ENCODE measurements at regions not wholly inside any gene's neighbourhood (a gene's known extent, or its start where the extent isn't known, plus 50 kb on each side); places are given as distances from the start of the nearest gene placed in this dataset.

- TF ChIP-seq RAD21 (IDR thresholded peaks at IDR 0.05; ENCODE audit: low read depth) = no peak
- no peak for TF ChIP-seq NFIC (IDR thresholded peaks at IDR 0.05)
- no peak for TF ChIP-seq YY1 (IDR thresholded peaks at IDR 0.05; ENCODE audit: low read depth)
- no peak for TF ChIP-seq TCF12 (IDR thresholded peaks at IDR 0.05; ENCODE audit: low read depth)
- TF ChIP-seq TAF1 (IDR thresholded peaks at IDR 0.05; ENCODE audit: low read depth) = no peak
- no peak for TF ChIP-seq CREB1 (IDR thresholded peaks at IDR 0.05; ENCODE audit: low read depth)
- no peak for TF ChIP-seq EP300 (IDR thresholded peaks at IDR 0.05; ENCODE audit: borderline replicate concordance)
- TF ChIP-seq EGR1 (IDR thresholded peaks at IDR 0.05) = no peak
- TF ChIP-seq, protein P1, sequence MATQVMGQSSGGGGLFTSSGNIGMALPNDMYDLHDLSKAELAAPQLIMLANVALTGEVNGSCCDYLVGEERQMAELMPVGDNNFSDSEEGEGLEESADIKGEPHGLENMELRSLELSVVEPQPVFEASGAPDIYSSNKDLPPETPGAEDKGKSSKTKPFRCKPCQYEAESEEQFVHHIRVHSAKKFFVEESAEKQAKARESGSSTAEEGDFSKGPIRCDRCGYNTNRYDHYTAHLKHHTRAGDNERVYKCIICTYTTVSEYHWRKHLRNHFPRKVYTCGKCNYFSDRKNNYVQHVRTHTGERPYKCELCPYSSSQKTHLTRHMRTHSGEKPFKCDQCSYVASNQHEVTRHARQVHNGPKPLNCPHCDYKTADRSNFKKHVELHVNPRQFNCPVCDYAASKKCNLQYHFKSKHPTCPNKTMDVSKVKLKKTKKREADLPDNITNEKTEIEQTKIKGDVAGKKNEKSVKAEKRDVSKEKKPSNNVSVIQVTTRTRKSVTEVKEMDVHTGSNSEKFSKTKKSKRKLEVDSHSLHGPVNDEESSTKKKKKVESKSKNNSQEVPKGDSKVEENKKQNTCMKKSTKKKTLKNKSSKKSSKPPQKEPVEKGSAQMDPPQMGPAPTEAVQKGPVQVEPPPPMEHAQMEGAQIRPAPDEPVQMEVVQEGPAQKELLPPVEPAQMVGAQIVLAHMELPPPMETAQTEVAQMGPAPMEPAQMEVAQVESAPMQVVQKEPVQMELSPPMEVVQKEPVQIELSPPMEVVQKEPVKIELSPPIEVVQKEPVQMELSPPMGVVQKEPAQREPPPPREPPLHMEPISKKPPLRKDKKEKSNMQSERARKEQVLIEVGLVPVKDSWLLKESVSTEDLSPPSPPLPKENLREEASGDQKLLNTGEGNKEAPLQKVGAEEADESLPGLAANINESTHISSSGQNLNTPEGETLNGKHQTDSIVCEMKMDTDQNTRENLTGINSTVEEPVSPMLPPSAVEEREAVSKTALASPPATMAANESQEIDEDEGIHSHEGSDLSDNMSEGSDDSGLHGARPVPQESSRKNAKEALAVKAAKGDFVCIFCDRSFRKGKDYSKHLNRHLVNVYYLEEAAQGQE (IDR thresholded peaks at IDR 0.05; ENCODE audit: low read depth) = no peak
- no peak for TF ChIP-seq FOXM1 (IDR thresholded peaks at IDR 0.05; ENCODE audit: borderline replicate concordance, low read depth)
- no peak for TF ChIP-seq ZBTB7A (IDR thresholded peaks at IDR 0.05; ENCODE audit: low read depth)
- TF ChIP-seq, protein P2, sequence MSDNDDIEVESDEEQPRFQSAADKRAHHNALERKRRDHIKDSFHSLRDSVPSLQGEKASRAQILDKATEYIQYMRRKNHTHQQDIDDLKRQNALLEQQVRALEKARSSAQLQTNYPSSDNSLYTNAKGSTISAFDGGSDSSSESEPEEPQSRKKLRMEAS (IDR thresholded peaks at IDR 0.05) = no peak
- TF ChIP-seq USF1 (IDR thresholded peaks at IDR 0.05) = no peak
- TF ChIP-seq TEAD4 (IDR thresholded peaks at IDR 0.05) = no peak
- TF ChIP-seq CEBPB (IDR thresholded peaks at IDR 0.05) = no peak
These were observed 641.4 kb downstream of the ACTR3B start for GRCh38 chr7:153400735-153401593.

DNA sequence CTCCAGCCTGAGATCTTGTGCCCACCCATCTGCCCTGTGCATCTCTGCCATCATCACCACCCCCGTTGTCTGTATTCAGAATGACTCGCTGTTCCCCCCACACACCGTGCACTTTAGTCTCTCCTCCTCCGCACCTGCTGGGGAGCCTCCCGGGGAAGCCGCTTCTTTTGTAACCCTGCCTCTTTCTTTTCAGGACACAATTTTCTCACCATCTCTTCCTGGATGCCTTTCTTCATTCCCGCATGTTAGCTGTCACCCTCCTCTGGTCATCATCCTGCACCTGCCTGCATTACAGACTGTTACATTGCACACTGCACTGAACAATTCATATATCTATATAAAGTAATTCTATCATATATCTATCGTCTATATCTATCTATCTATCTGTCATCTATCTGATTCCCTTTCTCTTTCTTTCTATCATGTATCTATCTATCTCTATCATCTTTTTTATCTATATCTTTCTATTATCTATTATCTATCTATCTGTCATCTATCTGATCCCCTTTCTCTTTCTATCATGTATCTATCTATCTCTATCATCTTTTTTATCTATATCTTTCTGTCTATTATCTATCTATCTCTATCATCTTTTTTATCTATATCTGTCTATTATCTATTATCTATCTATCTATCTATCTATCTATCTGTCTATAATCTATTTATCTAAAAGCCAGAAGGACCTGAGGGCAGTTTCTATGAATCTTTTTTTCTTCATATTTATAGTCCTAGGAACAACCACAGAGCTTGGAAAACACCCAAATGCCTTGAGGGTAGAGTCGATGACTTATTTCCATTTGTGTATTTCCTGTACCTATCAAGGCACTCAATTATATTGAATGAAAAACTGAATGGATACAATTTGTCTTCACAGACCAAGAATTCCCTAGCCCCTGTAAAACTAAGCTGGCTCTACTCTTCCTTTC, 642.5 kb downstream of the ACTR3B start:
- TF ChIP-seq YY1 (IDR thresholded peaks at IDR 0.05; ENCODE audit: low read depth) (no peak), TAF1 (IDR thresholded peaks at IDR 0.05; ENCODE audit: low read depth) (no peak), EGR1 (IDR thresholded peaks at IDR 0.05) (no peak), RAD21 (IDR thresholded peaks at IDR 0.05; ENCODE audit: low read depth) (no peak), NFIC (IDR thresholded peaks at IDR 0.05) (no peak), TCF12 (IDR thresholded peaks at IDR 0.05; ENCODE audit: low read depth) (no peak), CREB1 (IDR thresholded peaks at IDR 0.05; ENCODE audit: low read depth) (no peak), FOXM1 (IDR thresholded peaks at IDR 0.05; ENCODE audit: borderline replicate concordance, low read depth) (no peak), CEBPB (IDR thresholded peaks at IDR 0.05) (no peak), TEAD4 (IDR thresholded peaks at IDR 0.05) (no peak), EP300 (IDR thresholded peaks at IDR 0.05; ENCODE audit: borderline replicate concordance) (no peak), ZBTB7A (IDR thresholded peaks at IDR 0.05; ENCODE audit: low read depth) (no peak), USF1 (IDR thresholded peaks at IDR 0.05) (no peak)
- TF ChIP-seq, protein P2 (IDR thresholded peaks at IDR 0.05) = no peak

DNA sequence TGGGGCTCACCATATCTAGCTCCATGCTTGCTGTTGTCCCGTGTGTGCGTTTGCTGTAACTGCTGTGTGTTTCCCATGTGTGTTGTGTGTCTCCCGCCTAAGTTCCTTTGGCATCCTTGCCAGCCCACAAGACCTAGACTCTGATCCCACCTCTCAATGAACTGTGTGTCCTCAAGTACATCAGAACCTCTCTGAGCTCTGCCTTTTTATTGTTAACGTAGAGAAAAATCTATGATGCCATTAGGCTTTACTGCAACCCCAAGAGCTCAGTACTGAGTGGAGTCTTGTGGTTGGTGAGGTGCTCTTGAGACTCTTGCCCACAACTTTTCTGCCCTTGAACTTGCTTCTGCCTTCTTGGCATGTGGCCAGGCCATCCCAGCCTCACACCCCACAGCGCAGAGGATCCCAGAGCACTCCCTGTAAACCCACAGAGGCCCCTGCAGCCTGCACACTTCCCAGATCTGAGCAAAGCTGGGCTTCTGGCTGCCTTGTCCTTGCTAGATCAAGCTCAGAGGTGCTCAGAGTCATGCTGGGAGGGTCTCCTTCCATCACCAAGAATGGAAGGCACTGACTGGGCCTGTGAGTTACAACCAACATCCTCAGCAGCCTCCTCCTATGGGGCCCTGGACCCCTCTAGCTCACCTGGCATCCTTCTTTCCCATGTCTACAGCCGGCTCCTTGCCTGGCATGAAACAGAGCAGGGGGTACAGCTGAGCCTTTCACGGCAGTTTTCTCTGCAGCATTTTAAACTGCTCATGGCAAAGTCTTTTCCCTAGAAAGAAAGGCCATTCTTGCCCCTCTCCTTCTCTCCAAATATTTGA, 643.4 kb downstream of the ACTR3B start:
- TF ChIP-seq TEAD4 (IDR thresholded peaks at IDR 0.05) (no peak), ZBTB7A (IDR thresholded peaks at IDR 0.05; ENCODE audit: low read depth) (no peak), YY1 (IDR thresholded peaks at IDR 0.05; ENCODE audit: low read depth) (no peak), CREB1 (IDR thresholded peaks at IDR 0.05; ENCODE audit: low read depth) (no peak), CEBPB (IDR thresholded peaks at IDR 0.05) (no peak), USF1 (IDR thresholded peaks at IDR 0.05) (no peak), TCF12 (IDR thresholded peaks at IDR 0.05; ENCODE audit: low read depth) (no peak), TAF1 (IDR thresholded peaks at IDR 0.05; ENCODE audit: low read depth) (no peak), EP300 (IDR thresholded peaks at IDR 0.05; ENCODE audit: borderline replicate concordance) (no peak), RAD21 (IDR thresholded peaks at IDR 0.05; ENCODE audit: low read depth) (no peak), EGR1 (IDR thresholded peaks at IDR 0.05) (no peak), NFIC (IDR thresholded peaks at IDR 0.05) (no peak)
- TF ChIP-seq, protein P2 (IDR thresholded peaks at IDR 0.05) = no peak

GRCh38 chr7:153404124-153404523, 644.6 kb downstream of the ACTR3B start:
- TF ChIP-seq, protein P2 (IDR thresholded peaks at IDR 0.05) = no peak
- TF ChIP-seq, protein P1 (IDR thresholded peaks at IDR 0.05; ENCODE audit: low read depth) = no peak
- TF ChIP-seq NFIC (IDR thresholded peaks at IDR 0.05) (no peak), ZBTB7A (IDR thresholded peaks at IDR 0.05; ENCODE audit: low read depth) (no peak), EP300 (IDR thresholded peaks at IDR 0.05; ENCODE audit: borderline replicate concordance) (no peak), USF1 (IDR thresholded peaks at IDR 0.05) (no peak), CREB1 (IDR thresholded peaks at IDR 0.05; ENCODE audit: low read depth) (no peak), YY1 (IDR thresholded peaks at IDR 0.05; ENCODE audit: low read depth) (no peak), CEBPB (IDR thresholded peaks at IDR 0.05) (no peak), TCF12 (IDR thresholded peaks at IDR 0.05; ENCODE audit: low read depth) (no peak), TEAD4 (IDR thresholded peaks at IDR 0.05) (no peak), RAD21 (IDR thresholded peaks at IDR 0.05; ENCODE audit: low read depth) (no peak), TAF1 (IDR thresholded peaks at IDR 0.05; ENCODE audit: low read depth) (no peak), EGR1 (IDR thresholded peaks at IDR 0.05) (no peak), FOXM1 (IDR thresholded peaks at IDR 0.05; ENCODE audit: borderline replicate concordance, low read depth) (no peak)
